CD8-positive, alpha-beta memory T cell (primary cell): ENCODE measurements at regions not wholly inside any gene's neighbourhood (a gene's known extent, or its start where the extent isn't known, plus 50 kb on each side); places are given as distances from the start of the nearest gene placed in this dataset.
"Not testable (repeated sequence)": the region's sequence is repeated elsewhere in the genome, so short reads cannot be mapped to it uniquely, and the experiment has no call there.

ENCODE experiments used
- CTCF ChIA-PET: fragments of 350-600 bp; sonication (Branson Sonifier 250); formaldehyde crosslinking; loops from one replicate; lab custom pipeline; 2021; ENCODE audit warnings: antibody characterized with exemption; lab: Charles Lee
- POLR2A ChIA-PET: fragments of 350-600 bp; sonication (Branson Sonifier 250); formaldehyde crosslinking; loops from one replicate; lab custom pipeline; 2021; ENCODE audit warnings: antibody characterized with exemption; lab: Charles Lee
- DNase-seq, 5 donors: peaks; one replicate each; pipeline versions ENCODE4 v3.0.0 to v3.0.0-alpha.2; 2020 to 2022; ENCODE audit warnings: mixed read lengths in 1 of 5
- H3K27ac ChIP-seq: one replicate; pipeline ENCODE4 v1.7.0; 2013; ENCODE audit warnings: low read depth, mild to moderate bottlenecking, low read length, moderate library complexity
- H3K27me3 ChIP-seq: 2 replicates; pipeline ENCODE4 v1.7.0; 2013; ENCODE audit warnings: low read length, mild to moderate bottlenecking; ENCODE audit not compliant: insufficient read depth, poor library complexity, severe bottlenecking
- H3K36me3 ChIP-seq: 2 replicates; pipeline ENCODE4 v1.7.0; 2013; ENCODE audit warnings: mild to moderate bottlenecking, low read length, moderate library complexity; ENCODE audit not compliant: insufficient read depth
- H3K4me1 ChIP-seq: 2 replicates; pipeline ENCODE4 v1.7.0; 2013; ENCODE audit warnings: mild to moderate bottlenecking, low read length, moderate library complexity; ENCODE audit not compliant: insufficient read depth
- H3K4me3 ChIP-seq: 2 replicates; pipeline ENCODE4 v1.7.0; 2013; ENCODE audit warnings: mild to moderate bottlenecking, low read length
- H3K9me3 ChIP-seq: 2 replicates; pipeline ENCODE4 v1.7.0; 2013; ENCODE audit warnings: mild to moderate bottlenecking, low read length
- H3K27ac Mint-ChIP-seq, 8 donors: one replicate each; pipeline ENCODE4 v1.8.0; 2020 to 2021; ENCODE audit warnings: mixed read lengths in 8 of 8, mild to moderate bottlenecking in 6 of 8, inconsistent platforms in 3 of 8, moderate library complexity in 3 of 8
- H3K27me3 Mint-ChIP-seq, 2 donors: one replicate each; pipeline ENCODE4 v1.8.0; 2020 to 2021; ENCODE audit warnings: mixed read lengths in 2 of 2, mild to moderate bottlenecking in 1 of 2, moderate library complexity in 1 of 2
- H3K36me3 Mint-ChIP-seq, 3 donors: one replicate each; pipeline ENCODE4 v1.8.0; 2020 to 2021; ENCODE audit warnings: mixed read lengths in 3 of 3, inconsistent platforms in 1 of 3, mild to moderate bottlenecking in 1 of 3
- H3K4me1 Mint-ChIP-seq, 3 donors: one replicate each; pipeline ENCODE4 v1.8.0; 2020 to 2021; ENCODE audit warnings: mixed read lengths in 3 of 3, inconsistent platforms in 1 of 3, mild to moderate bottlenecking in 1 of 3
- H3K4me3 Mint-ChIP-seq, 7 donors: one replicate each; pipeline ENCODE4 v1.8.0; 2020 to 2021; ENCODE audit warnings: mixed read lengths in 7 of 7, mild to moderate bottlenecking in 6 of 7, moderate library complexity in 4 of 7, inconsistent platforms in 2 of 7
- H3K9me3 Mint-ChIP-seq, 5 donors: one replicate each; pipeline ENCODE4 v1.8.0; 2020 to 2022; ENCODE audit warnings: mixed read lengths in 5 of 5, mild to moderate bottlenecking in 3 of 5, moderate library complexity in 2 of 5, inconsistent platforms in 1 of 5

DNA sequence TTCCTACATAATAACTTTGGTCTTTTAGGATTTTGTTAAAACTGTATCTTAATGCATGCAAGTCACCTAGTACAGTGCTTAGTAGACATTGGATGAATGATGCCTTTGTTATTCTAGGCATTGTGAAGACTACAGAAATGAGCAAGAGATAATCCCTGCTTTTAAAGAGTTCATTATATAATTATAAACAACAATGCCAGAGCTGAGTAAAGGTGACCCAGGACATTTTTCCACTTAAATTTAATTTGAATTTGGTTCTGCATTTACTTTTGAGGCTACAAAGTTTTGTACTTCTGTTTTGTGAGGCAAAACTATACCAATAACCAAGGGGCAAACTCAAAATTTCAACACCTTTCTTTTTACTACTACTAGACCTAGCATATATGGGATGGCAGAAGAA lies 182.0 kb upstream of the SESN3 start:
- Histone ChIP-seq H3K9me3 (no peaks in the 10 kb centered on the region), H3K27me3 (no peaks in the 10 kb centered on the region), H3K36me3 (no peaks in the 10 kb centered on the region), H3K27ac (no peak overlapping the region), H3K4me1 (no peaks in the 10 kb centered on the region), H3K4me3 (no peak overlapping the region)
- no peak overlapping the region for H3K4me3 Mint-ChIP-seq
- CTCF ChIA-PET: no interaction called here
- POLR2A ChIA-PET: no interaction called here
- peaks cover 0 to 2% (median 0%) of the 10 kb centered on the region in 5 donors for H3K9me3 Mint-ChIP-seq
- H3K27me3 Mint-ChIP-seq: peaks cover 5 to 8% of the 10 kb centered on the region in 2 donors
- DNase-seq: no peak
- H3K36me3 Mint-ChIP-seq: peaks cover 0 to 5% (median 0%) of the 10 kb centered on the region in 3 donors
- H3K27ac Mint-ChIP-seq: no peak overlapping the region
- H3K4me1 Mint-ChIP-seq: peaks cover 3 to 9% (median 7%) of the 10 kb centered on the region in 3 donors

DNA sequence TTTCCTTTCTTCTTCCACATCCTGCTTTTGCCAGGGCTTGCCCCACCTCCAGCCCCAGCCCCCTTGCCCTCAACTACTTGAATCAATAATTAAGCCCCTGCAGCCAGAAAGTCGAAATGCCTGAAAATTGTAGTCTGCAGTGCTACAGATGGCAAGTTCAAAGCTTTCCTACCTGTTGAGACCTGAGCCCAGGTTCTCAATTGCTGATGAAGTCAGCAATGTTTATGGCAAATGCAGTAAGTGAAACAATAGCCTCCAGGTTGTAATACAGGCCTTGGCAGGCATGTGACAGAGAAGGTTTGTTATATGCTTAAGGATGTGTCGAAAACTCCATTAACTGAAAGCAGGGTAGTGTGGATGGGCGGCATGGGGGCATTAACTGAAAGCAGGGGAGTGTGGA lies 181.1 kb upstream of the SESN3 start:
- peaks cover 3 to 9% (median 7%) of the 10 kb centered on the region in 3 donors for H3K4me1 Mint-ChIP-seq
- Histone ChIP-seq H3K9me3 (no peaks in the 10 kb centered on the region), H3K27me3 (no peaks in the 10 kb centered on the region), H3K4me3 (no peak overlapping the region), H3K4me1 (no peaks in the 10 kb centered on the region), H3K36me3 (no peaks in the 10 kb centered on the region), H3K27ac (no peak overlapping the region)
- ChIA-PET CTCF (no interaction called here), POLR2A (no interaction called here)
- H3K36me3 Mint-ChIP-seq: peaks cover 0 to 5% (median 0%) of the 10 kb centered on the region in 3 donors
- H3K27ac Mint-ChIP-seq: peak overlapping the region in 1 of 8 donors; percentile 43
- no peak overlapping the region for H3K4me3 Mint-ChIP-seq
- no peak for DNase-seq
- H3K27me3 Mint-ChIP-seq: peaks cover 7 to 15% of the 10 kb centered on the region in 2 donors
- peaks cover 0 to 2% (median 0%) of the 10 kb centered on the region in 5 donors for H3K9me3 Mint-ChIP-seq

DNA sequence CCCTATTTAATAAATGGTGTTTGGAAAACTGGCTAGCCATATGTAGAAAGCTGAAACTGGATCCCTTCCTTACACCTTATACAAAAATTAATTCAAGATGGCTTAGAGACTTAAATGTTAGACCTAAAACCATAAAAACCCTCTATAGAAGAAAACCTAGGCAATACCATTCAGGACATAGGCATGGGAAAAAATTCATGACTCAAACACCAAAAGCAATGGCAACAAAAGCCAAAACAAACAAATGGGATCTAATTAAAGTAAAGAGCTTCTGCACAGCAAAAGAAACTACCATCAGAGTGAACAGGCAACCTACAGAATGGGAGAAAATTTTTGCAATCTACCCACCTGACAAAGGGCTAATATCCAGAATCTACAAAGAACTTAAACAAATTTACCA lies 179.7 kb upstream of the SESN3 start:
- POLR2A ChIA-PET, DNase-seq, H3K4me3 Mint-ChIP-seq, H3K27me3 ChIP-seq, CTCF ChIA-PET, H3K4me3 ChIP-seq, H3K36me3 Mint-ChIP-seq, H3K9me3 ChIP-seq, H3K4me1 ChIP-seq, H3K9me3 Mint-ChIP-seq, H3K36me3 ChIP-seq, H3K27ac ChIP-seq, H3K4me1 Mint-ChIP-seq: not testable (repeated sequence)
- peak overlapping the region in 1 of 8 donors; percentile 28 for H3K27ac Mint-ChIP-seq
- H3K27me3 Mint-ChIP-seq: peaks cover 7 to 23% of the 10 kb centered on the region in 2 donors

DNA sequence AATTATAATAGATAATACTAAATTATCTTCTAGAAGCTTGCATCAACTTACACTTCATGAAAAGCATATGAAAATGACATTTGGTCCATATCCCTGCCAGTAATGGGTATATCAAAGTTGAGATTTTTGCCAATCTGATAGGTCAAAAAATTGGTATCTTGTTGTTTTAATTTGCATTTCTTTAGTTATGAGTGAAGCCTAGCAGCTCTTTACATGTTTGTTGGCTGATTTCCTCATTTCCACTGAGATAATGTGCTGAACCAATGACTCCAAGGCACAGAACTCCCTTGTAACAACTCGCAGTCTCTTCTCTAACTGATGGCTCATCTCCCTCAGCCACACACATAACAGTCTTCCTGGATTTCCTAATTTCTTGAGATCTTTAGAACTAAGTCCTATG lies 175.3 kb upstream of the SESN3 start:
- peaks cover 0 to 4% (median 0%) of the 10 kb centered on the region in 5 donors for H3K9me3 Mint-ChIP-seq
- Histone ChIP-seq H3K27ac (no peak overlapping the region), H3K36me3 (no peaks in the 10 kb centered on the region), H3K4me1 (no peaks in the 10 kb centered on the region), H3K27me3 (no peaks in the 10 kb centered on the region), H3K9me3 (no peaks in the 10 kb centered on the region), H3K4me3 (no peak overlapping the region)
- peaks cover 3 to 7% (median 5%) of the 10 kb centered on the region in 3 donors for H3K4me1 Mint-ChIP-seq
- no peak overlapping the region for H3K4me3 Mint-ChIP-seq
- no peak overlapping the region for H3K27ac Mint-ChIP-seq
- POLR2A ChIA-PET: no interaction called here
- CTCF ChIA-PET: no interaction called here
- peaks cover 0 to 10% (median 2%) of the 10 kb centered on the region in 3 donors for H3K36me3 Mint-ChIP-seq
- DNase-seq: no peak
- peaks cover 18 to 26% of the 10 kb centered on the region in 2 donors for H3K27me3 Mint-ChIP-seq

DNA sequence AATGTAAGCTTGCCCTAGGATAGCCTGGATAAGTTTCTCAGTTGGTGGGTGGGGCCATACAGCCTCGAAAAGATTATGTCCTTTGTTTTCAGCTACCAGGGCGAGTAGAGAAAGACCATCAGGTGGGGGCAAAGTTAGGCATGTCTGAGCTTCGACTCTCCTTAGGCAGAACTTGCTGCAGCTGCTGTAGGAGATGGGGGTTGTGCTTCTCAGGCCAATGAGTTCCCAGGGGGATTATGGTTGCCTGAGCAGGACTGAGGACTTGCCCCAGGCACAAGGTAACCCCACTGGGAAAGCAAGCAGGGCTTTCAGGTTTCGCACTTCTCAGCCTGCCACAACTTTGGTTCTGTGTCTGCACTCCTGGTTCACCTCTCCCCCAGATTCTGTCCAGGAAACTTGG lies 173.4 kb upstream of the SESN3 start:
- Mint-ChIP-seq H3K4me1 (no peaks in the 10 kb centered on the region), H3K36me3 (peaks cover 0 to 5% (median 2%) of the 10 kb centered on the region in 3 donors), H3K9me3 (peaks cover 0 to 4% (median 0%) of the 10 kb centered on the region in 5 donors), H3K27me3 (peaks cover 15 to 26% of the 10 kb centered on the region in 2 donors), H3K4me3 (no peak overlapping the region), H3K27ac (no peak overlapping the region)
- no peaks in the 10 kb centered on the region for H3K27me3 ChIP-seq
- DNase-seq: no peak
- H3K4me1 ChIP-seq: no peaks in the 10 kb centered on the region
- CTCF ChIA-PET: no interaction called here
- no peak overlapping the region for H3K27ac ChIP-seq
- POLR2A ChIA-PET: no interaction called here
- H3K36me3 ChIP-seq: no peaks in the 10 kb centered on the region
- H3K9me3 ChIP-seq: no peaks in the 10 kb centered on the region
- H3K4me3 ChIP-seq: no peak overlapping the region

DNA sequence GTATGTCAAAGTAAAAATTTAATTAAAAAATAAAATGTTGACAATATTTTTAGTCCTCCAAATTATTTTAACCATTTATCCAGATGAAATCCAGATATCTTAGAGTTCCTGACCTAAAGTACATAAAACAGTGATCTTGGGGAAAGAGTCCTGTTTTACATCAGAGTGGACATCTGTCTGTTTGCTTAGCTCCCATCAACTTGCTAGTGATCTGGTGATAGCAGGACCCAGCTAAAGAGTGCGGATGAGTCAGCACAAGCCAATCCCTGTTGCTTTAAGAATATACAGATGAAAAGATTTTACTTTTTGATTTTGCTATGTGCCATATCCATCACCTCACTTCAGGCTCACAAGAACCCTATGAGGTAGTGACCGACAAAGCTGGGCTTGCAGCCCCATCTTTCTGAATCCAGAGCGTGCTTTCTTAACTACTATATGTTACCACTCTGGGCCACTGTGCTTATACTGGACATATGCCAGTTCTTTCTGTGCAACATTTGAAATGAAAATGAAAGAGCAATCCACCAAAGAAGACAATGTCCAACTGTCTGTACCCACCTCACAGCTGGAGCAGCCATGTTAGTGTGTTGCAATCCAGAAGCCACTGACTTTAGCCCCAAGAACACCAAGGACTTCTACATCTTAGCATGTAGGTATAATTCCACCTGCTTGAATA lies 167.6 kb upstream of the SESN3 start:
- no peaks in the 10 kb centered on the region for H3K36me3 ChIP-seq
- Mint-ChIP-seq H3K27me3 (peaks cover 0 to 3% of the 10 kb centered on the region in 2 donors), H3K27ac (no peak overlapping the region), H3K4me3 (no peak overlapping the region), H3K4me1 (no peaks in the 10 kb centered on the region), H3K9me3 (peaks cover 0 to 12% (median 2%) of the 10 kb centered on the region in 5 donors), H3K36me3 (no peaks in the 10 kb centered on the region)
- DNase-seq: no peak
- ChIA-PET POLR2A (no interaction called here), CTCF (no interaction called here)
- no peaks in the 10 kb centered on the region for H3K9me3 ChIP-seq
- no peaks in the 10 kb centered on the region for H3K27me3 ChIP-seq
- H3K4me1 ChIP-seq: no peaks in the 10 kb centered on the region
- no peak overlapping the region for H3K27ac ChIP-seq
- H3K4me3 ChIP-seq: no peak overlapping the region

DNA sequence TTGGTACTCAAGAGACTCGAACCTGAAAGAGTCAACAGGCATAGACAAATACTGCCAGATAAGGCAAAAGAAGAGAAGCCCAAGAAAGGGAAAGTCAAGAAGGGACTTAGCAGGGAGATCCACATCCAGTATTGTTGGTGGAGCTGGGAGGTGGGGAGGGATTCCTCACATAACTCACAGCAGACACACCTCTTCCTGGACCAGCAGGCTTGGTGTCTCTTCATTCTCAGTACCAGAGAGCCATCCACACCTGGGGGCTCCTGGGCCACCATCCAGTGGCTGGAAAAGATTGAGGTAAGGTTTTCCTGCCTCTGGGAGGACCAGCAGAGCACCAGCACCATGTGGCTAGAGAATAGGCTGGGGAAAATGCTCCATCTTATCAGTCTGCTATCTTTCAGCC lies 161.6 kb upstream of the SESN3 start:
- ChIA-PET CTCF (no interaction called here), POLR2A (no interaction called here)
- Histone ChIP-seq H3K27me3 (no peaks in the 10 kb centered on the region), H3K4me1 (no peaks in the 10 kb centered on the region), H3K27ac (no peak overlapping the region), H3K9me3 (no peaks in the 10 kb centered on the region), H3K4me3 (no peak overlapping the region), H3K36me3 (no peaks in the 10 kb centered on the region)
- no peak overlapping the region for H3K4me3 Mint-ChIP-seq
- H3K9me3 Mint-ChIP-seq: peaks cover 0 to 12% (median 2%) of the 10 kb centered on the region in 5 donors
- H3K36me3 Mint-ChIP-seq: peaks cover 0 to 4% (median 0%) of the 10 kb centered on the region in 3 donors
- no peaks in the 10 kb centered on the region for H3K4me1 Mint-ChIP-seq
- no peak for DNase-seq
- no peak overlapping the region for H3K27ac Mint-ChIP-seq
- H3K27me3 Mint-ChIP-seq: peaks cover 1 to 8% of the 10 kb centered on the region in 2 donors

DNA sequence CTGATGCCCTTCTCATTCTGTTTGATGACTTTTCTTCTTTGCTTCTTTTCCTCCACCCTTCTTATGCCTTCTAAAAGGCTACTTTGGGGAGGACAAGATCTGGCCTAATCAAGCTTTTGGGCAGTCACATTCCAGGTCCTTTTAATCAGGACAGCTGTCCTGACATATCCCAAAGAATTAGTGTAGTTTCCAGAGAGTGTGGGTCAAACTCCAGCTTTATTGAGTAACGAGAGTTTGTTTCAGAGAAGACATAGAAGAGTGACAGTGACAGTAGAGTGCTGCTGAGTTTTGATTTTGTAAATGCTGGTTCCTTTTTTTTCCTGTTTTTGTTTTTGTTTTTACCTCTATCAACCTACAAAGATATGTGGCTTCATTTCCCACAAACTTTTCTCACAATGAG lies 158.4 kb upstream of the SESN3 start:
- no peak for DNase-seq
- Mint-ChIP-seq H3K9me3 (peaks cover 0 to 2% (median 0%) of the 10 kb centered on the region in 5 donors), H3K27ac (no peak overlapping the region), H3K4me1 (no peaks in the 10 kb centered on the region), H3K27me3 (peaks cover 1 to 11% of the 10 kb centered on the region in 2 donors), H3K4me3 (no peak overlapping the region), H3K36me3 (peaks cover 0 to 4% (median 0%) of the 10 kb centered on the region in 3 donors)
- H3K4me1 ChIP-seq: no peaks in the 10 kb centered on the region
- no peaks in the 10 kb centered on the region for H3K36me3 ChIP-seq
- H3K4me3 ChIP-seq: no peak overlapping the region
- POLR2A ChIA-PET: no interaction called here
- H3K9me3 ChIP-seq: no peaks in the 10 kb centered on the region
- no peak overlapping the region for H3K27ac ChIP-seq
- H3K27me3 ChIP-seq: no peaks in the 10 kb centered on the region
- CTCF ChIA-PET: no interaction called here
